ENCODE measurements at regions not wholly inside any gene's neighbourhood (a gene's known extent, or its start where the extent isn't known, plus 50 kb on each side); places are given as distances from the start of the nearest gene placed in this dataset.

DNA sequence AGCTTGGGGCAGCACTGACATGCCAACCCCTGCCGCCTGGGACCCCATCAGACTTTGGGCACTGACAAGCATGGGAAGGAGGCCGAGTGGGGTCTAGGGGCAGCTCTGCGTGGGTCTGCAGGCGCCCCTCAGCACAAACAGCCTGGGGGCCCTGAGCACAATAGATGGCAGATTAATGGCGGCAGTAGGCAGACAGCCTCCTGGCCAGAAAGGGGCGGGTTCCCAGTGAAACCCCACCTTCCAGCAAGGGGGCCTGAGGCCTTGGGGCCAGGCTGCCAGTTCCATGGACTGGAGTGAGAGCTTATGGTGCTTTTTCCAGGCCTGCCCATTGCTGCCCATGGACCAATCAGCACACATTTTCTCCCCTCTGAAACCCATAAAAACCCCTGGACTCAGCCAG is 2031.2 kb downstream of the EFNA5 start:
- no peak for TF ChIP-seq CTCF (IDR thresholded peaks at IDR 0.05; ENCODE audit: control extremely low read depth, extremely low read depth)
- 90 to 91% methylated on average over 6 of the region's 6 CpGs for WGBS, 2 donors
- DNase-seq: no peak
- H3K27me3 ChIP-seq (ENCODE audit: control insufficient read depth in 3 of 3, insufficient read depth in 3 of 3, low read length in 2 of 3): no peaks in the 10 kb centered on the region
- H3K4me1 ChIP-seq (ENCODE audit: control insufficient read depth in 5 of 5, insufficient read depth in 5 of 5, low read length in 5 of 5): no peaks in the 10 kb centered on the region
- no peak for ATAC-seq (ENCODE audit: insufficient read depth, low FRiP score)
- H3K9ac ChIP-seq (ENCODE audit: insufficient read depth in 1 of 2, low read length in 2 of 2): no peak overlapping the region
- H3K27ac ChIP-seq (ENCODE audit: low read depth in 1 of 2, low read length in 1 of 2): no peak overlapping the region
- H3K36me3 ChIP-seq (ENCODE audit: control insufficient read depth in 4 of 4, insufficient read depth in 4 of 4, low read length in 4 of 4): no peaks in the 10 kb centered on the region
- peaks cover 0 to 2% (median 0%) of the 10 kb centered on the region in 4 donors for H3K9me3 ChIP-seq (ENCODE audit: control insufficient read depth in 4 of 4, insufficient read depth in 3 of 4, low read length in 3 of 4)
- H3K4me3 ChIP-seq: no peak overlapping the region

DNA sequence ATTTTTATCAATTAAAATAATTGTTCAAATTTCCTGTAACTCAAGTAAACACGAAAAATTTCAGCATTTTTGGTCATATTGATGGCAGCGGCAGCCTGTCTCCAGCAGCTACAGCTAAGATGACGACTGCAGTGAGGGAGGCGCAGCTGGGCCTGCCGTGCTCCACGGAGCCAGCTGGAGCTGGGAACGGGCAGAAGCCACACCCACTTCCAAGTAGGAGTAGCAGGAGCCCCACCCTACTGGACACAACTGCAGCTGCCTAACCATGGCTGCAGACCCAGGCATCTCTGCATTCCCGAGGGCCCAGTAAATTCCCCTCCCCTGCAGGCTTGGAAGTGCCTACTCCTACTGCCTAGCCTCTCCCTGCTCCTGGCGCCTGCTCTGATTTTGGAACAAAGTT is 2031.7 kb downstream of the EFNA5 start:
- WGBS, 2 donors: 89 to 91% methylated on average over 9 of the region's 9 CpGs
- Histone ChIP-seq H3K27ac (ENCODE audit: low read depth in 1 of 2, low read length in 1 of 2) (no peak overlapping the region), H3K27me3 (ENCODE audit: control insufficient read depth in 3 of 3, insufficient read depth in 3 of 3, low read length in 2 of 3) (no peaks in the 10 kb centered on the region), H3K4me3 (no peak overlapping the region), H3K9ac (ENCODE audit: insufficient read depth in 1 of 2, low read length in 2 of 2) (no peak overlapping the region), H3K4me1 (ENCODE audit: control insufficient read depth in 5 of 5, insufficient read depth in 5 of 5, low read length in 5 of 5) (no peaks in the 10 kb centered on the region), H3K36me3 (ENCODE audit: control insufficient read depth in 4 of 4, insufficient read depth in 4 of 4, low read length in 4 of 4) (no peaks in the 10 kb centered on the region), H3K9me3 (ENCODE audit: control insufficient read depth in 4 of 4, insufficient read depth in 3 of 4, low read length in 3 of 4) (peaks cover 0 to 2% (median 0%) of the 10 kb centered on the region in 4 donors)
- ATAC-seq (ENCODE audit: insufficient read depth, low FRiP score) (no peak), DNase-seq (no peak)
- TF ChIP-seq CTCF (IDR thresholded peaks at IDR 0.05; ENCODE audit: control extremely low read depth, extremely low read depth): no peak

DNA sequence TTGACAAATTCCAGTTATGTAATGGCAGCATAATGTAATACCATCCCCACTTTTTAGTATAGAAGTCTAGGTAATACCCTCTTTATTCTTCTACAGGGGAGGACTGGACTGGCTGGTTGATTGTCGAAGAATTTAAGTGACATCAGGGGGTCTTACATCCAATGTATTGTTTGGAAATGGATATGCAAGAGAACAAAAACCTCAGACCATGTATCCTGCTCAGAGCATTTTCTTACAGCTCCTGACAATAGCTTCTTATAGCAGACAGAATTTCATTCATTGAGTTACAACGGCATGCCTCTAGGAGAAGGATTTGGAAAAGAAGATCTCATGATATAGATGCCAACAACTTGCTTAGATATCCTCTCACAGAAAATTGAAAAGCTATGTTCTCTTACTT is 2032.3 kb downstream of the EFNA5 start:
- Histone ChIP-seq H3K36me3 (ENCODE audit: control insufficient read depth in 4 of 4, insufficient read depth in 4 of 4, low read length in 4 of 4) (no peaks in the 10 kb centered on the region), H3K4me1 (ENCODE audit: control insufficient read depth in 5 of 5, insufficient read depth in 5 of 5, low read length in 5 of 5) (no peaks in the 10 kb centered on the region), H3K9me3 (ENCODE audit: control insufficient read depth in 4 of 4, insufficient read depth in 3 of 4, low read length in 3 of 4) (peaks cover 0 to 2% (median 0%) of the 10 kb centered on the region in 4 donors), H3K4me3 (no peak overlapping the region), H3K9ac (ENCODE audit: insufficient read depth in 1 of 2, low read length in 2 of 2) (no peak overlapping the region), H3K27ac (ENCODE audit: low read depth in 1 of 2, low read length in 1 of 2) (no peak overlapping the region), H3K27me3 (ENCODE audit: control insufficient read depth in 3 of 3, insufficient read depth in 3 of 3, low read length in 2 of 3) (no peaks in the 10 kb centered on the region)
- DNase-seq (no peak), ATAC-seq (ENCODE audit: insufficient read depth, low FRiP score) (no peak)
- WGBS, 2 donors: 90 to 93% methylated on average over 2 of the region's 2 CpGs
- no peak for TF ChIP-seq CTCF (IDR thresholded peaks at IDR 0.05; ENCODE audit: control extremely low read depth, extremely low read depth)

DNA sequence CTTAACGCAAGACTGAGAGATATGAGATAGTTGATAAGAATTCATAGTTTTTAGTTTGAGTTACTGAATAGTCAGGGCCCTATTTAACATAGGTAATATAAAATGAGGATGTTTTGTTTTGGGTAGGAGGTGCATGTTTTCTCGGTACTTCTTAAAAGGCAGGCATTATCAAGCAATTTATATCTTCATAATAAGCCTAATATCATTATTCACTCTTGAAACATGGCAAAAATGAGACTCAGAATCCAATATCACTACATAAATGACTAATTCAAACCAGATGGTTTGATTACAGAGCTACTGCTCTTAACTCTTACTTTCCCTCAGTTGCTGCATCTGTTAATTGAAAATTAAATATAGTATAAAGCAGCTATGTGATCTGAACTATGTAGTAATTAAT is 2038.7 kb downstream of the EFNA5 start:
- ATAC-seq (ENCODE audit: insufficient read depth, low FRiP score) (no peak), DNase-seq (no peak)

More for the DNA sequence above, 2038.7 kb downstream of the EFNA5 start:
- no peak for TF ChIP-seq CTCF (IDR thresholded peaks at IDR 0.05; ENCODE audit: control extremely low read depth, extremely low read depth)
- Histone ChIP-seq H3K27me3 (ENCODE audit: control insufficient read depth in 3 of 3, insufficient read depth in 3 of 3, low read length in 2 of 3) (no peaks in the 10 kb centered on the region), H3K4me1 (ENCODE audit: control insufficient read depth in 5 of 5, insufficient read depth in 5 of 5, low read length in 5 of 5) (no peaks in the 10 kb centered on the region), H3K27ac (ENCODE audit: low read depth in 1 of 2, low read length in 1 of 2) (no peak overlapping the region), H3K4me3 (no peak overlapping the region), H3K9ac (ENCODE audit: insufficient read depth in 1 of 2, low read length in 2 of 2) (no peak overlapping the region), H3K9me3 (ENCODE audit: control insufficient read depth in 4 of 4, insufficient read depth in 3 of 4, low read length in 3 of 4) (no peaks in the 10 kb centered on the region), H3K36me3 (ENCODE audit: control insufficient read depth in 4 of 4, insufficient read depth in 4 of 4, low read length in 4 of 4) (no peaks in the 10 kb centered on the region)
- WGBS, 2 donors: 82 to 90% methylated on average over 2 of the region's 2 CpGs
